GM19397 (cell line): ENCODE measurements at regions not wholly inside any gene's neighbourhood (a gene's known extent, or its start where the extent isn't known, plus 50 kb on each side); places are given as distances from the start of the nearest gene placed in this dataset.

Experiments
- ATAC-seq: cut with Tn5 transposase; IDR thresholded peaks from one replicate; pipeline ENCODE4 v1.9.1; 2021; ENCODE audit warnings: mild to moderate bottlenecking, moderate library complexity; ENCODE audit not compliant: unreplicated experiment

DNA sequence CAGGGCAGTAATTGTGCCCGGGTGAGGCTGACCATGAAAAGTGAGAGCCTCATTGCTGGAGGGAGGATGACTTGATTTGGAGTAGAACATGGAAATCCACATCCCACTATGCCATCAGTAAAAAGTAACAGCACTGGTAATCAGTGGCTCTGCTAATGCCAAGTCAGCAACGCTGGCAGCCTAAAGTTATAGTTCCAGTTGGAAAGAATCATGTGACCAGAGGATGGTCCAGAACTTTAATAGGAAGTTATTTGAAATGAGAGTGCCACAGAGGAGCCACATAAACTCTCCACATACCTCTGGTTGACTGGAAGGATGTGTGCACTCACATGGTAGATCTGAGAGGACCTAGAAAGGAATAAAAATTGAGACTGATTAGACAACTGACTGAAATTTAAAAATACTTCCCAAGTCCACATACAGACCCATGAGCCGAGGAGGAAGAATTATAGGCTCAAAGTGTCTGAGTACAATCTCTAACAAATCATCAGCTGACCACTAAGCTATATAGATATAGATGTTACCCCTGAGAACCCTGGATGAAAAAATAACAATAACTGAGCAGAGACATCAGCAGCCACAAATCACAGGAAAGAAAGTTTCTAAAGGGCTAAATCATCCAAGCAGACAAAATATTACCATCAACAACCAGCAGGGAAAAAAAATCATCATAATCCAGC lies 346.8 kb downstream of the STK39 start:
- ATAC-seq: no peak

DNA sequence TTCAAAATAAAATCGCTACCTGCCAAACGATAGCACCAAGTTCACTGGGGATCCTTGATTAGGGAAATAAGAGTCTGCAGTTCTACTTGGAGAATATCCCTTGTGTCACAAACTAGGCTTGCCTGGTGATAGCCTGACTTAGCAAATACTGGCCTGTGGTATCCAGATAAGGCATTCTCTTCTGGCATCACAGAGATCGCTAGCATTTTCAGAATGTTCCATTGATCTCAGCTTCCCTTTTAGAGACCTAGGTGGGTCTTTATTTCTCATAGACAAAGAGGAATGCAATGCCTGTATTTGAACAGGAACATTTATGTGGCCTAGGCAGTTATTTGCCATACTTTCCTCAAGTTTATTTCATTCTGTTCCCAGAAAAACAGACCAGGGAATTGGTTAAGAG lies 349.1 kb downstream of the STK39 start:
- ATAC-seq: no peak

DNA sequence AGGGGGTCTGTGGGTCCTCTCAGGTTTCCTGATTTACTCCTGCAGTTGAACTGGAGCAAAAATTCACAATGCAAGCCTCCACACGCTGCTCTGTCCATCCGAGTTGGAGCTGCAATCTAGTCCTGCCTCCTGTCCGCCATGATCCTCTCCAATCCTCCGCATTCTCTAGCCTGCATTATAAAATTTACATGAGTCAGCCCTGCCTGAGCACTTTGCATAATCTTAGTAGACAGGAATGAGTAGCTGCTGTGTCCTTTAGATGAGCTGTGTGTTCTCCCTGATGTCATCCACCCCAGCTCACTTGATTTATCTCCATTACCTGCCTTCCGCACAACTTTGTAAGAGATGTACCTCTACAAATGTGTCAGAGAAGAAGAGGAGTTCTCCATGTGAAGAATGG lies 355.6 kb downstream of the STK39 start:
- no peak for ATAC-seq

DNA sequence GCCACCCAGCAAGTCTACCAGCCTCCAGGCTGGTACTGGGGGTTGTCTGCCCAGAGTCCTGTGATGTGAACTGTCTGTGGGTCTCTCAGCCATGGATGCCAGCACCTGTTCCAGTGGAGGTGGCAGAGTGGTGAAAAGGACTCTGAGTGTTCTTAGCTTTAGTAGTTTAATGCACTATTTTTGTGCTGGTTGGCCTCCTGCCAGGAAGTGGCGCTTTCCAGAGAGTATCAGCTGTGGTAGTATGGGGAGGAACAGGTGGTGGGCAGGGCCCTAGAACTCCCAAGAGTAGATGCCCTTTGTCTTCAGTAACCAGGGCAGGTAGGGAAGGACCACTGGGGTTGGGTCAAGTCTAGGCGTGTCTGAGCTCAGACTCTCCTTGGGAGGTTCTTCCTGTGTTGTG lies 356.7 kb downstream of the STK39 start:
- no peak for ATAC-seq

DNA sequence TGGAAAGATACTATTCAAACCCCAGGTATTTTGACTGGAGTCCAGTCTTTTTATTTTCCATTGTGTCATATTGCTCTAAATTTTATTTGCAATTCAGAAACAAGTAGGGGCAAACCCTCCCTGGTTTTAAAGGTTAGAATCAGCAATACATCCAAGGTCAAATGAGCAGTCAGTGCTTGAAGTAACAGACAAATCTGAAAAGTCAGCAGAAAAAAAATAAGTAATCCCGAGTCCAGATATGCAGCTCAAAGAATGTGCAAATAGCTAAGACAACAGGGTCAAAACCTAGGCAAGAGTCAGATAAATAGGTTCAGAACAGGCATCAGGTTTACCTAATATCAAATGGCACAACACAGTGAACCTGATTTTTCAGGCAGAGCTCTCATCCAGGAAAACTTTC lies 367.0 kb downstream of the STK39 start:
- no peak for ATAC-seq

DNA sequence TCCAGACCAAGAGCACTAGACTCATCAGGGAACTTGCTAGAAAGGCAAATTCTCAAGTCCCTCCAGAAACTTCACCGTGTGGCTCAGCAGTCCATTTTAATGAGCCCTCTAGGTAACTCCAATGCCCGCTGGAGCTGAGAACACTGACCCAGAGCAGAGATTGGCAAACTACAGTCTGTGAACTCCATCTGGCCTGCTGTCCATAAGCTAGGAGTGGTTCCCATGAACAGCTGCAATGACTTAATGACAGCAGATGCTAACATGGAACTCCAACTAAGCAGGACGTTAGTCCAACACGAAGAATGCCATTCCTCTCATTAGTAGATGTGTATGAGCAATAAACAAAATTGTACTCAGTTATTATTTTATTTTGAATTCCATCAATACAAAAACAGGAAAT lies 371.9 kb downstream of the STK39 start:
- ATAC-seq: no peak

DNA sequence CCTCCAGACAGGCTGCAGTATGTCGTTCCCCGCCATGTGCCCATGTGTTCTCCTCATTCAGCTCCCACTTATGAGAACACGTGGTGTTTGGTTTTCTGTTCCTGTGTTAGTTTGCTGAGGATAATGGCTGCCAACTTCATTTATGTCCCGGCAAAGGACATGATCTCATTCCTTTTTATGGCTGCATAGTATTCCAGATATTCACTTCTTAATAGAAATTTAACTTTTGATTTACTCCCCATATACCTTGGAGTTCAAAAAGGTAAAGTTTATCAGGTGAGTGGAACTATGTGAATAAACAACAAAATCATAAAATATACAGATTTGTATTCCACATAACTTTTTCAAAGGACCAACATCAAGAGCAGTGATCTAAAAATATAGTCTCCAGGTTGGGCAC lies 372.6 kb downstream of the STK39 start:
- ATAC-seq: no peak

DNA sequence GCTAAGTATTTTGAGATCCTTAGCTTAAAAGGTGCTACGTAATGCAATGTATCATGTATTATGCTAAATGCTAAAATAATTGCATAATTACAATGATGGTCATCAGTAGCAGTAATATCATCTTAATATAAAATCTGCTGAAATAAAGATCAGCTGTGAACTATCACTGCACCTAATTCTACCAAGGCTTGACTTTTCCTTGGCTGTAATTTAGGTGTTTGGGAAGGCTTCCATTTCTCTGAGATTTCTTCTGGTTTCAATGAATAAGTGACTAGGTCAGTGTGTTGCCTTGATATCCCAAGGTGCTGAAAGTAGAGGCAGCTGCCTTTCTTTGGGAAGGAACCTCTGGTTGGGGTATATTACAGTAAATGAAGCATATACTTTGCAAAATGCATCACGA lies 376.1 kb downstream of the STK39 start:
- no peak for ATAC-seq

DNA sequence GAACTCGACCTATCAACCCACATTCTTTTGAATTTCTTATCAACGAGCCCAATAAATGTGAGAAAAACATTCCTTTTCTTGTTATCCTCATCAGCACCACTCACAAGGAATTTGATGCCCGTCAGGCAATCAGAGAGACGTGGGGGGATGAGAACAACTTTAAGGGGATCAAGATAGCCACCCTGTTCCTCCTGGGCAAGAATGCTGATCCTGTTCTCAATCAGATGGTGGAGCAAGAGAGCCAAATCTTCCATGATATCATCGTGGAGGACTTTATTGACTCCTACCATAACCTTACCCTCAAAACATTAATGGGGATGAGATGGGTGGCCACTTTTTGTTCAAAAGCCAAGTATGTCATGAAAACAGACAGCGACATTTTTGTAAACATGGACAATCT lies 378.2 kb downstream of the STK39 start:
- ATAC-seq: no peak

DNA sequence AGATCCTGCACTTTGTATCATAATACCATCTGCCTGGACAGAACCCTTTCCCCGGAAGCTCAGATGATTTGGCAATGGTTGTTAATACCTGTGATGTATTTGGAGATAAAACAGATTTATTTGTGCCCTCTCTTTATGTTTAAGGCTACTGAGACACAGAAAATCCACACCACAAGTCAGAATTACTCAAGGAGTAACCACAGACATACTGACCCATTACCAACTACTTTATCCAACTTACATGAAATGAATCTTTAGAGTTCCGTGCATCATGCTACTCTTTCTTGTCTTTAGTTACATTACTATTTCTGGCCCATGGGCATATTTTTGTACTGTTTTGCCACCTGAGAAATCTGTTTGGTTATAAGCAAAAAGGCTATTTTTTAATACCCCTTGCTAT lies 384.0 kb downstream of the STK39 start:
- no peak for ATAC-seq

DNA sequence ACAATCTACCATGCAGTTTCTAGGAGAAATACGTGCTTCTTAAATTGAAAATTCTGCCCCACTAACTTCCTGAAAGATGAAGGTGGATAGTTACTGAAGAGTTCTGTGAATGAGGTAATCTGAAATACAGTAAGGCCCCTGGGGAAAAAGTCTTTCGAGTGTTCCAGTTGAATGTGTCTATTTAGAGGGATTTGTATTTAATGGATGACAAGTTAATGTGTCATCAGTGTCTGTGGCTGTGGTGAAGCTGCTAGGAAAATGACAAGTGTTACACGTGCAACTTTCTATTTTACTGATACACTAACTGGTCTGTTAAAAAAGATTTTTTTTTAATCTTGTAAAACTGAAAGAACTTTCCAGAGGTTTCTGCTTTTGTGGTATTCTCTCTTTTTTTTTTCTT lies 384.6 kb downstream of the STK39 start:
- peak; percentile 56 for ATAC-seq

DNA sequence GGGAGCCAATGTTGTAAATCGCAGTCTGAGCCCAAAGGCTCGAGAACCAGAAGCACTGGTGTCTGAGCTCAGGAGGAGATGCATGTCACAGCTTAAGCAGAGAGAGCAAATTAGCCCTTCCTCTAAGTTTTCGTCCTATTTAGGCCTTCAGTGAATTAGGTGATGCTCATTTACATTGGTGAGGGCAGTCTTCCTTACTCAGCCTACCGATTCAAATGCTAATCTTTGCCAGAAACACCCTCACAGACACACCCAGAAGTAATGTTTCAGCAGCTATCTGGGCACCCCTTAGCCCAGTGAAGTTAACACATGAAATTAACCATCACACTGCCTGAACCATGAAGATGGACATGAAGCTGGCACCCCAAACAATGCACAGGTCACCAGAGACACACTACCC lies 385.1 kb downstream of the STK39 start:
- peak; percentile 25 for ATAC-seq

DNA sequence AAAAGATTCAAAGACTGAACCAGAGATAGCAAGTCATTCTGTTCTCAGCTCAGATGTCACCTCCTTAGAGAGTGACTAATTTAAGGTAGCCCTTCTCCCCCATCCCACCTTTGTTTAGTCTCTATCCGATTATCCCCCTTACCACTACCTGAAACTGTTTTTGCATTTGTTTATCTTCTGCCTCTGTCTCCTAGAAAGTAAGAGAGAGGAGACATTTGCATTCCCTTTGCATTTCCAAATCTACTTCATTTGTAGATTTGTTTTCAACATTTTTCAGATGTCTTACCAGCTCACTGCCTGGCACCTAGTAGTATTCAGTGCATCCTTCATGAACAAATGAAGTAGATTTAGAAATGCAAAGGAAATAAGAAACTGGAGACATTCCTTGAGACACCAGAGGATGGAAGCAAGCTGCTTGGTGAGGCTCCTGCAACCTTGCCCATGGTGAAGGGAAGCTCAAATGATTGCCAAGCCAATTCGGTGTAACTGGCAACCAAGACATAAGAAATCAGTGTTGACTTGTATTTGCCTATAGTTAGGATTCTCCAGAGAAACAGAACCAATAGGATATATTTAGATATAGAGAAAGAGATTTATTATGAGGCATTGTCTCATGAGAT lies 385.7 kb downstream of the STK39 start:
- no peak for ATAC-seq

DNA sequence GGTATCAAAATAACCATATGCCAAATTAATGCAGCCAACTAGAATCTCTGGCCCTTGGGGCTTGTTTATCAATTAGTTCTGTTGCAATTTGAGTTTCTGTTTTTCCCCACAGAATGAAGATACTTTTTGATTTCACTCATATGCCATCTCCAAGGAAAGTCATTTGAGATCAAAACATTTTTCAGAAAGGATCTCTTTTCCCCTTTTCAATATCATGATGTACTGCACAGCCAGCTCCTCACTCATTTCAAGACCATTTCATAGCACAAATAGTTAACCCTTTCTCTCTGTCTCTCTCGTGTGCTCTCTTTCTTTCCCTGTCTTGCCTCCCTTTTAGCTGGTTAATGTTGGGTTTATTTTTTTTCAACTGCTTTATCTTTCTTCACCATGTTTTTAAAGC lies 387.3 kb downstream of the STK39 start:
- ATAC-seq: no peak

DNA sequence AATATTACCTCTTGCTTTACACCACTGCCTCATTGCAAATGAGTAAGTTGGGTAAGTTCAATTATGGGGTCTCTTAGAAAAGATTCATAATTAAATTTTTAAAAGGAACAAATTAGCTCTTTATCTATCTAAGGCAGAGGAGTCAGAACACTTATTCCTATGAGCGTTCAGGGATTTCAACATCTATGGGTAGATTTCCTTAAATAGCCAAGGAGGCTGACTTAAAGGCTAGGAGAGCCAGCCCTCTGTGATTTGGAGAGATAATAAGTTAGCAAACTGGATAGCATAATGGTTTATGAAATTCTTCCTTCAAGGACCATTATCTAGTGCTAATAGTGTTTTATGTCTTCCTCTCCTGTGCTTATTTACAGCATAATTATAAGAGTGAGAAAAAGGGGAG lies 387.7 kb downstream of the STK39 start:
- no peak for ATAC-seq

DNA sequence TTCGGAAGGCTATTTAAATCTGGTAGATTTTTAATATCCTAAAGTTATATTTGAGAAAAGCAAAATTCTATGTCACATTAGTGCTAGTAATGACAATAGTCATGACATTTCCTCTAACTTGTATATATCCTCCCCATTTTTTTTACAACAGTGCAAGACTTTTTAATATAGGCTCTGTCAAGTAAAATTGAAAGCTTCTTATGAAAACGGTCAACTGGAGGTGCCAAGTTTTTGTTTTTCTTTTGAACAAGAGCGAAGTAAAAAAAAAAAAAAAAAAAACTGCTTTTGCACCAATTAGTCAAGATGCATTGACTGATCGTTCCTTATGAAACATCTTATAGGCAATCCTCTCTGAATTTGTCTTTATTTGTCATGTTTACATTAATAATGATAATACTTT lies 389.3 kb downstream of the STK39 start:
- no peak for ATAC-seq

DNA sequence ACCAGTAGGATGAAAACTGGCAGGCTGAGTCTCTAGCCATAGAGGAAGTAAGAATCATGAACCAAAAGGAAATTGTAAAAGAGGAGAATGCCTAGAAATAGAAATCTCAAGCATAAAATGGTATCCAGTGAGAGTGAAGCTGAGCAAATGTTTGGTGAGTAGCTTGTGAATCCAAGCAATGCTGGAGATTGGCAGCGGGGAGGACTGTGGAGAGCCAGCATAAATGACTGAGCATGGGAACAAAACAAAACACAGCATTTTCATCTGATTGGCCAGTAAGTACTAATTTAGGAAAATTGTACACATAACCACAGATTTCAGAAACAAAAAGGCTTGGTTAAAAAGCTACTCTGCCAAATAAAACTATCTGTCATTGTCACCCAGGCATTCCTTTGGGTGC lies 390.0 kb downstream of the STK39 start:
- ATAC-seq: no peak

DNA sequence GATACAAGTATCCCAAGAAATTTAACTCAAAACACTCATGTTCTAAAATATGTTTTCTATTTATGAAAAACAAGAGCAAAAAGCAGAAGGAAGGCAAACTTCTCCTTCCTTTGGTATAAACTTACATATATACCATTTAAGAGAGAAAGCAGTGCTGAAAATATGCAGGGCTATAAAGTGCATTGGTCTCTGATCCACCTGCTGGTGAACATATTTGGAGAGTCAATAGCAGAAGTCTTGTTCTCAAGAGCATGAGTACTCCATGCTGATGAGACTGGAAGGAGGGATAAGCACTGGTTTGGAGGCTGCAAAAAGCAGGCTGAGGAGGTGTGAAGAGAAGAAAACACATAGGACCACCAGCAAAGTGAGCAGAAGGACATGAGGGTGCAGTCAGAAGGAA lies 391.2 kb downstream of the STK39 start:
- no peak for ATAC-seq

DNA sequence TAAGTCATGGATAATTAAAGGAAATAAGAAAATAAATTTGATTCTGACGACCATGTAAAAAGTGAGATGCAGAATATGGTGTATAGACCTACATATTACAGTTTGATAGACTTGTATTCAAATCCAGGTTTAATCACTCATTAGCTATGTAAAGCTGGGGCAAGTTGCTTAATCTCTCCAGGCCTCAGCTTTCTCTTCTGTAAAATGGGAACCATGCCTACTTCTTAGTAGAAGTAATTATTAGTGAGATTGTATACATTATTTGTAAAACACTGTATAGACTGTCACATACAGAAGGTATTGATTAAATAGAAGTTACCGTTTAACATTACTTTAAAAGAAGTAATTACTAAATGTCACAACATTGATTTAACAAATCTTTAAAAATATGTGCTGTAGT lies 392.2 kb downstream of the STK39 start:
- ATAC-seq: no peak

DNA sequence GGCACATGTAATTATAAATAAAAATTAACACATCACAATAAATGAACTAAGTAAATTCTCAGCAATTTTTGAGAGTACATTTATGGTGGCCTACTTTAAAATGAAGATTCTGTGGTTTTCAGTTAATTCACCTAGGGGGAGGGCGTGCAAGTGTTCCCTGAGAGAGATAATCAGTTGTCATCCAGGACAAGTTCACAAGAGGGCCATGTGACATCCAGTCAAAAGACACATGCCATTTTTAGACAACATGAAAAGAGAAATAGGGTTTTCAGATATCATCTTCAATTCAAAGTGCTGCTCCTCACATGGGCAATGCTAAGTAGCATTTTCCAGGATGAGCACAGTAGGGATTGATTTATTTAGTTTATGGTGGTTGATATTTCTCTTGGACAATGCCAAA lies 393.7 kb downstream of the STK39 start:
- no peak for ATAC-seq

DNA sequence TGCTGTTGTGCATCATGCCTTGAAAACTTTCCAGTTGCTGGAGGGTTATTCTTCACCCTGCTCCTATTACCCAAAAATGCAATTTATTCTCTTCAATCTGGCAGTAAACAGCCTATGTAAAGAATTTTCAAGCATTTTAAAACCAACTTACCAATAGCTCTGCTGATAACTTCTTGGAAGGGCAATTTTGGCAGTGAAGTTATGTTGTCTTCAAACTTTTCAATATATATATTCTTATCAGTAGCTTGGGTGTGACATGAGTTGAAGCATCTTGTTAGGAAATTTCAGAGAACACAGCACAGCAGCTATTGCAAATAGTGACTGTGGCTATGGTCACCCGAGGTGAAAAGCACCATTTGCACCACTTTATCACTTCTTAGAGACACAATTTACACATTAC lies 395.5 kb downstream of the STK39 start:
- ATAC-seq: no peak

DNA sequence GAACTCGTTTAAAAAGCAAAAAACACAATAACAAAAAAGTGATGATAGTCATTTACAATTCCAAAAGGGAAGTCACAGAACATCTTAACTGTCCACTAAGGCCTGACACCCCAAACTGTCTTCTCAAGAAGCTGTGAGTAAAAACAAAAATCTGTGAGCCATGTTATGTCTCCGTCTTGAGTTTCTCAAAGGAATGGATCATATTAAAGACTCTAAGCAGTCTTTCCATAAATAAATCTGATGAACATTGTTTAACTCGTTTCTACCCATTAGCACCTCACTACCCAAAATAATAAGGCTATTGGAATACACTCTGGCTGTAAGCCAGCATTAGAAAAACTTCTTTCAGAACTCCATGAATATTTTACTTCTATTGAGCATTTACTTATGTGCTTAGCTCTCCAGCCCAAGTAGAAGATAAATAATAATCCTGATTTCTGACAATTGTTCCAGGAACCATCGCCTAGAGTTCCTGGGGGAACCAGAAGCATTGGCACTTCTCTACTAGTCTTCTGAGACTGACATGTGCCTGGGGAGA lies 396.0 kb downstream of the STK39 start:
- no peak for ATAC-seq
